ENCODE measurements at regions not wholly inside any gene's neighbourhood (a gene's known extent, or its start where the extent isn't known, plus 50 kb on each side); places are given as distances from the start of the nearest gene placed in this dataset.
A peak's percentile ranks its signal among the peaks of the same experiment; 100 is the strongest.

GRCh38 chr5:88551724-88552345, 283.2 kb upstream of the TMEM161B start:
- H3K4me2 ChIP-seq: no peak overlapping the region
- H3K27me3 Mint-ChIP-seq (ENCODE audit: insufficient read depth, low read depth, poor library complexity): no peaks in the 10 kb centered on the region
- peak overlapping the region; percentile 44; the same call in 1 of the 2 replicates for H2AFZ ChIP-seq
- no peaks in the 10 kb centered on the region for H3F3A ChIP-seq (replicated peaks; ENCODE audit: low read depth)
- no peaks in the 10 kb centered on the region for H3K79me2 ChIP-seq (replicated peaks; ENCODE audit: insufficient read depth)
- no peaks in the 10 kb centered on the region for H3K27me3 ChIP-seq (ENCODE audit: insufficient read depth)
- no peak overlapping the region for H3K27ac Mint-ChIP-seq
- no peak overlapping the region for H3K4me3 ChIP-seq
- no peaks in the 10 kb centered on the region for H3K36me3 ChIP-seq (ENCODE audit: insufficient read depth)
- no peak overlapping the region for H3K4me3 Mint-ChIP-seq
- ATAC-seq (peak; percentile 80), DNase-seq (ENCODE audit: low spot score) (peak; percentile 26)
- H3K9me2 ChIP-seq (ENCODE audit: insufficient read depth): no peaks in the 10 kb centered on the region
- H3K4me1 ChIP-seq (ENCODE audit: insufficient read depth): peaks cover 21% of the 10 kb centered on the region
- H3K36me3 Mint-ChIP-seq (ENCODE audit: low read depth): no peaks in the 10 kb centered on the region
- H3K27ac ChIP-seq (ENCODE audit: low read depth): no peak overlapping the region
- H3K4me1 Mint-ChIP-seq: peaks cover 22% of the 10 kb centered on the region
- TF ChIP-seq JUNB (IDR thresholded peaks at IDR 0.05; ENCODE audit: unreplicated experiment): no peak
- TF ChIP-seq CREB1 (CRISPR knock-in tag; IDR thresholded peaks at IDR 0.05; ENCODE audit: low read depth): no peak
- no peak for TF ChIP-seq CTCF (conservative IDR thresholded peaks at IDR 0.05; ENCODE audit: low read depth in 2 of 2)
- TF ChIP-seq EZH2 (IDR thresholded peaks at IDR 0.05; ENCODE audit: low read depth, unreplicated experiment): no peak
- TF ChIP-seq ZNF114 (CRISPR knock-in tag; IDR thresholded peaks at IDR 0.05): no peak
- no peak for TF ChIP-seq ZNF331 (CRISPR knock-in tag; IDR thresholded peaks at IDR 0.05; ENCODE audit: low read depth)
- no peaks in the 10 kb centered on the region for H4K20me1 ChIP-seq (replicated peaks; ENCODE audit: insufficient read depth)
- no peaks in the 10 kb centered on the region for H3K9me3 Mint-ChIP-seq

- Histone ChIP-seq H3K4me3 (no peak overlapping the region), H3K9me2 (ENCODE audit: insufficient read depth) (no peaks in the 10 kb centered on the region), H3K27ac (ENCODE audit: low read depth) (no peak overlapping the region), H3K4me1 (ENCODE audit: insufficient read depth) (peaks cover 11% of the 10 kb centered on the region), H3K4me2 (no peak overlapping the region), H3K27me3 (ENCODE audit: insufficient read depth) (no peaks in the 10 kb centered on the region), H3K79me2 (replicated peaks; ENCODE audit: insufficient read depth) (no peaks in the 10 kb centered on the region), H2AFZ (no peak overlapping the region), H3K36me3 (ENCODE audit: insufficient read depth) (no peaks in the 10 kb centered on the region), H4K20me1 (replicated peaks; ENCODE audit: insufficient read depth) (no peaks in the 10 kb centered on the region), H3F3A (replicated peaks; ENCODE audit: low read depth) (no peaks in the 10 kb centered on the region)
- no peaks in the 10 kb centered on the region for H3K9me3 Mint-ChIP-seq
- DNase-seq (ENCODE audit: low spot score): no peak
- no peaks in the 10 kb centered on the region for H3K27me3 Mint-ChIP-seq (ENCODE audit: insufficient read depth, low read depth, poor library complexity)
- no peak overlapping the region for H3K4me3 Mint-ChIP-seq
- no peak for ATAC-seq
- no peaks in the 10 kb centered on the region for H3K36me3 Mint-ChIP-seq (ENCODE audit: low read depth)
- no peak overlapping the region for H3K27ac Mint-ChIP-seq
- peaks cover 15% of the 10 kb centered on the region for H3K4me1 Mint-ChIP-seq
- TF ChIP-seq POLR2AphosphoS5 (IDR thresholded peaks at IDR 0.05; ENCODE audit: low read depth) (no peak), EZH2 (IDR thresholded peaks at IDR 0.05; ENCODE audit: low read depth, unreplicated experiment) (no peak), JUNB (IDR thresholded peaks at IDR 0.05; ENCODE audit: unreplicated experiment) (no peak), REST (IDR thresholded peaks at IDR 0.05; ENCODE audit: unreplicated experiment) (no peak), ETS1 (IDR thresholded peaks at IDR 0.05) (no peak), NANOG (IDR thresholded peaks at IDR 0.05; ENCODE audit: borderline replicate concordance) (no peak), EZH2phosphoT487 (IDR thresholded peaks at IDR 0.05; ENCODE audit: unreplicated experiment) (no peak)
These were observed 282.1 kb upstream of the TMEM161B start for GRCh38 chr5:88550736-88551135.

Measured in GM23338 (cell line).